Panc1 (cell line): ENCODE measurements at regions not wholly inside any gene's neighbourhood (a gene's known extent, or its start where the extent isn't known, plus 50 kb on each side); places are given as distances from the start of the nearest gene placed in this dataset.

ENCODE experiments used
- ATAC-seq: fragments of 200-7000 bp; cut with Tn5 transposase; 2 replicates; pipeline ENCODE4 v1.9.1; 2020; ENCODE audit warnings: mild to moderate bottlenecking, moderate library complexity
- BruUV-seq: library from RNA; stranded (reverse); fragments of 400-500 nt; replicated peaks from 2 replicates; lab custom pipeline; 2021; lab: Mats Ljungman, UMichigan
- CTCF ChIA-PET: fragments of 300-600 bp; sonication (Branson Sonifier 250); formaldehyde crosslinking; loops from one replicate; lab custom pipeline; 2022; ENCODE audit warnings: antibody characterized with exemption; lab: Charles Lee
- POLR2A ChIA-PET: fragments of 300-600 bp; sonication (Branson Sonifier 250); formaldehyde crosslinking; loops from one replicate; lab custom pipeline; 2022; ENCODE audit warnings: antibody characterized with exemption; lab: Charles Lee
- DNase-seq: peaks from one replicate; pipeline ENCODE4 v3.0.0-alpha.2; 2010; ENCODE audit warnings: low read depth, low spot score
- H3K27ac ChIP-seq: 2 replicates; pipeline ENCODE4 v1.5.1; 2011; ENCODE audit warnings: mild to moderate bottlenecking, low read length, inconsistent platforms
- H3K27me3 ChIP-seq: fragments of 200-500 bp; sonication (Bioruptor generic); 2 replicates; pipeline ENCODE4 v1.6.0; 2014; ENCODE audit warnings: low read length, inconsistent platforms; ENCODE audit not compliant: control insufficient read depth, insufficient read depth
- H3K36me3 ChIP-seq: fragments of 200-500 bp; sonication (Bioruptor generic); 2 replicates; pipeline ENCODE4 v1.5.1; 2014; ENCODE audit warnings: inconsistent platforms, mild to moderate bottlenecking, low read length, moderate library complexity; ENCODE audit not compliant: control insufficient read depth, insufficient read depth
- H3K4me1 ChIP-seq: 2 replicates; pipeline ENCODE4 v1.5.1; 2011; ENCODE audit warnings: inconsistent platforms, mild to moderate bottlenecking, low read length, moderate library complexity; ENCODE audit not compliant: control insufficient read depth, insufficient read depth
- H3K4me3 ChIP-seq, 2 experiments: 2 replicates each; pipeline ENCODE4 v1.5.1; 2011 to 2012; ENCODE audit warnings: low read depth in 2 of 2, low read length in 2 of 2, mild to moderate bottlenecking in 2 of 2, inconsistent platforms in 1 of 2, moderate library complexity in 1 of 2
- H3K9me3 ChIP-seq: fragments of 200-500 bp; sonication (Bioruptor generic); 2 replicates; pipeline ENCODE4 v1.5.1; 2014; ENCODE audit warnings: low read depth, mild to moderate bottlenecking, inconsistent platforms, low read length, moderate library complexity; ENCODE audit not compliant: control insufficient read depth, insufficient read depth
- CTCF ChIP-seq: fragments of 450-650 bp; IDR thresholded peaks from 2 replicates; pipeline ENCODE4 v1.5.1; 2017; ENCODE audit warnings: mild to moderate bottlenecking
- POLR2AphosphoS5 ChIP-seq: IDR thresholded peaks from 2 replicates; pipeline ENCODE4 v1.6.1; 2012; ENCODE audit warnings: mild to moderate bottlenecking, low read depth, low read length, moderate library complexity
- REST ChIP-seq, 2 experiments: IDR thresholded peaks; 2 replicates each; pipeline ENCODE4 v1.6.1; 2011 to 2012; ENCODE audit warnings: low read depth in 2 of 2, control low read depth in 1 of 2, low read length in 1 of 2, mild to moderate bottlenecking in 1 of 2, moderate library complexity in 1 of 2; ENCODE audit not compliant: insufficient read depth in 1 of 2
- SIN3A ChIP-seq: IDR thresholded peaks from 2 replicates; pipeline ENCODE4 v1.6.1; 2012; ENCODE audit warnings: low read depth, mild to moderate bottlenecking, low read length, moderate library complexity, borderline replicate concordance; ENCODE audit not compliant: insufficient read depth
- TCF7L2 ChIP-seq: IDR thresholded peaks from 2 replicates; pipeline ENCODE4 v1.6.1; 2011; ENCODE audit warnings: mild to moderate bottlenecking, low read depth, low read length, inconsistent platforms
- in situ Hi-C: cut with HindIII; loops from 2 replicates; pipeline ENCODE4 v1.10.0; 2016; ENCODE audit warnings: low sequenced_read_pairs, low pct_unique_long_range_greater_than_20kb
- intact Hi-C: fragments of 100-400 bp; cut with micrococcal nuclease; formaldehyde crosslinking; loops from one replicate; pipeline ENCODE4 v1.10.0; 2022; ENCODE audit not compliant: unreplicated experiment

GRCh38 chr2:121019756-121020155 is 265.2 kb downstream of the TFCP2L1 start:
- no peaks in the 10 kb centered on the region for H3K27me3 ChIP-seq
- no peak overlapping the region for H3K27ac ChIP-seq
- TF ChIP-seq POLR2AphosphoS5 (no peak), CTCF (no peak)
- ATAC-seq (no peak), DNase-seq (no peak)
- no peaks in the 10 kb centered on the region for H3K9me3 ChIP-seq
- ChIA-PET POLR2A (no interaction called here), CTCF (no interaction called here)
- H3K36me3 ChIP-seq: no peaks in the 10 kb centered on the region
- no peaks in the 10 kb centered on the region for H3K4me1 ChIP-seq
- no peak overlapping the region for H3K4me3 ChIP-seq
- BruUV-seq: no TSS peak
- in situ Hi-C loops (no loop called here), intact Hi-C loops (no loop called here)

GRCh38 chr2:121021685-121022084 is 263.3 kb downstream of the TFCP2L1 start:
- ChIA-PET CTCF (no interaction called here), POLR2A (no interaction called here)
- Histone ChIP-seq H3K9me3 (no peaks in the 10 kb centered on the region), H3K36me3 (no peaks in the 10 kb centered on the region), H3K27me3 (no peaks in the 10 kb centered on the region), H3K4me1 (no peaks in the 10 kb centered on the region), H3K27ac (no peak overlapping the region), H3K4me3 (no peak overlapping the region)
- intact Hi-C loops: no loop called here
- no TSS peak for BruUV-seq
- in situ Hi-C loops: no loop called here
- TF ChIP-seq TCF7L2 (no peak), REST (IDR thresholded peaks at IDR 0.05; ENCODE audit: insufficient read depth in 1 of 2, low read depth in 2 of 2, low read length in 1 of 2) (no peak), POLR2AphosphoS5 (no peak)
- DNase-seq (no peak), ATAC-seq (no peak)

GRCh38 chr2:121028577-121028976 is 256.4 kb downstream of the TFCP2L1 start:
- ATAC-seq (no peak), DNase-seq (no peak)
- in situ Hi-C loops (no loop called here), intact Hi-C loops (no loop called here)
- no peaks in the 10 kb centered on the region for H3K36me3 ChIP-seq
- H3K4me1 ChIP-seq: no peaks in the 10 kb centered on the region
- no peak overlapping the region for H3K27ac ChIP-seq
- TF ChIP-seq TCF7L2 (no peak), POLR2AphosphoS5 (no peak), SIN3A (no peak), CTCF (no peak), REST (IDR thresholded peaks at IDR 0.05; ENCODE audit: insufficient read depth in 1 of 2, low read depth in 2 of 2, low read length in 1 of 2) (no peak)
- BruUV-seq: no TSS peak
- no peaks in the 10 kb centered on the region for H3K9me3 ChIP-seq
- POLR2A ChIA-PET: no interaction called here
- CTCF ChIA-PET: interaction anchor here (0.5 to 0.6 kb wide), 2 partner anchors 292 to 520 kb away, joined by 3 read pairs; no protein-coding TSS in a partner anchor
- peaks cover 42% of the 10 kb centered on the region for H3K27me3 ChIP-seq
- H3K4me3 ChIP-seq: no peak overlapping the region
